Heart right ventricle (tissue), 16 donors: ENCODE measurements at regions not wholly inside any gene's neighbourhood (a gene's known extent, or its start where the extent isn't known, plus 50 kb on each side); places are given as distances from the start of the nearest gene placed in this dataset.

ENCODE experiments used
- ATAC-seq, 8 donors: fragments of 200-7000 bp; cut with Tn5 transposase; one replicate each; pipeline ENCODE4 v1.9.1; 2020; ENCODE audit warnings: mild to moderate bottlenecking in 8 of 8, moderate library complexity in 8 of 8, moderate number of reproducible peaks in 1 of 8
- DNase-seq, 2 donors: peaks; one replicate each; pipeline ENCODE4 v3.0.0-alpha.2; 2020
- H3K27ac ChIP-seq, 10 donors: fragments of 200-600 bp; sonication (generic) in 2 of 10; one replicate each; pipeline versions ENCODE4 v1.5.0 to v1.8.0; 2020 to 2022; ENCODE audit warnings: mild to moderate bottlenecking in 3 of 10
- H3K27me3 ChIP-seq, 7 donors: fragments of 200-600 bp; one replicate each; pipeline ENCODE4 v1.8.0; 2021 to 2022; ENCODE audit warnings: mild to moderate bottlenecking in 2 of 7
- H3K36me3 ChIP-seq, 9 donors: fragments of 200-600 bp; sonication (generic) in 1 of 9; one replicate each; pipeline versions ENCODE4 v1.5.0 to v1.8.0; 2020 to 2022; ENCODE audit warnings: mild to moderate bottlenecking in 2 of 9
- H3K4me1 ChIP-seq, 9 donors: fragments of 200-600 bp; sonication (generic) in 1 of 9; one replicate each; pipeline versions ENCODE4 v1.5.0 to v1.8.0; 2020 to 2022; ENCODE audit warnings: mild to moderate bottlenecking in 4 of 9
- H3K4me3 ChIP-seq, 10 donors: fragments of 200-600 bp; sonication (generic) in 2 of 10; one replicate each; pipeline versions ENCODE4 v1.5.0 to v1.8.0; 2020 to 2022; ENCODE audit warnings: mild to moderate bottlenecking in 7 of 10, moderate library complexity in 2 of 10
- H3K9me3 ChIP-seq, 11 donors: fragments of 200-600 bp in 10 of 11; sonication (generic) in 2 of 11; one replicate each; pipeline versions ENCODE4 v1.5.0 to v1.8.0; 2013 to 2022; ENCODE audit warnings: mild to moderate bottlenecking in 2 of 11, control low read depth in 1 of 11, moderate library complexity in 1 of 11
- WGBS, 2 donors: extraction: QIAGEN DNeasy Blood & Tissue Kit; methylation state at CpG; one replicate each; pipeline ENCODE4 v1.1.7; 2013; ENCODE audit warnings: inconsistent platforms in 1 of 2; 5-methylcytosine and 5-hydroxymethylcytosine counted together
- intact Hi-C, 10 donors: fragments of 100-400 bp; cut with DNase I; formaldehyde crosslinking; loops; one replicate each; pipeline versions ENCODE4 v1.11.1 to v1.14.2; 2022
- TF ChIP-seq, protein P1 (sequence below), 9 donors: fragments of 200-600 bp; sonication (generic) in 2 of 9; IDR thresholded peaks; one replicate each; pipeline versions ENCODE4 v1.5.0 to v1.8.0; 2021 to 2022; ENCODE audit warnings: antibody characterized with exemption in 9 of 9, mild to moderate bottlenecking in 5 of 9, moderate library complexity in 1 of 9
- donor health status: Arrhythmogenic right ventricular cardiomyopathy.
- donor health status: ischemic (EF 13 %, LVEDD 7.1; RV severe dilation, severe dysfunction).
- donor health status: healthy with polysubstance abuse.
- donor health status: DM: no; HTN: yes; CAD: no.
- donor health status: DM: no; HTN: no; CAD: no.
- donor health status: ischemic (EF 25% LVEDD 6.9; RV normal size, moderate dysfunction).
- donor health status: ischemic (EF 25% LVEDD 5.7; RV mildly dilated, moderate dysfunction).
- donor health status: healthy.
- donor health status: DM: yes; HTN: yes; CAD: no.
- donor health status: Ischemic cardiomyopathy.
- donor health status: ischemic (EF 35%, LVEDD 5.7; RV mildly dilated, moderate dysfunction).
- donor health status: nonischemic (EF 11% LVEDD 7.7; RV severe dilation, severe dysfunction).
- donor health status: DM: yes; HTN: yes; CAD: no.
- donor health status: PGD.
- donor health status: ischemic (EF 29% LVEDD 5.4; RV normal size, mild dysfunction).
- donor health status: nonischemic (EF 23%, LVEDD 6.1; RV moderate dilation, normal function).

DNA sequence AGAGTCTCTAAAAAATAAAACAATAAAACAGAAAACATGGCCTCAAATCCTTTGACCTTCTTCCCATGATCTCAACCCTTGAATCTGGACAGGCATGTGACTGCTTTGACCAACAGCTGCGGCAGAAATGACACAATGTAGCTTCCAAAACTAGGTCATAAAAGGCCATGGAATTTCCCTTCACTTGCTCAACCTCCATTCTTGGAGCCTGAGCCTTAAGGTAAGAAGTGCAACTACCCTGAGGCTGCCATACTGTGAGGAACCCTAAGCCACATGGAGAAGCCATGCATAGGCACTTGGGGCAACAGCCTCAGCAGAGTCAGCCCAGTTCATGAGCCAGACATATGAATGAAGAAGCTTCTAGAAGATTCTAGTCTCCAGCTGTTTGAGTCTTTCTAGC lies 75.7 kb upstream of the BRD7 start:
- no peak overlapping the region for H3K27ac ChIP-seq
- H3K9me3 ChIP-seq = peaks cover 0 to 35% (median 16%) of the 10 kb centered on the region in 11 donors
- intact Hi-C loops = no loop called here
- DNase-seq (no peak), ATAC-seq (no peak)
- no peaks in the 10 kb centered on the region for H3K36me3 ChIP-seq
- H3K27me3 ChIP-seq = peaks cover 0 to 68% (median 42%) of the 10 kb centered on the region in 7 donors
- no peaks in the 10 kb centered on the region for H3K4me1 ChIP-seq
- no peak overlapping the region for H3K4me3 ChIP-seq
- TF ChIP-seq, protein P1, sequence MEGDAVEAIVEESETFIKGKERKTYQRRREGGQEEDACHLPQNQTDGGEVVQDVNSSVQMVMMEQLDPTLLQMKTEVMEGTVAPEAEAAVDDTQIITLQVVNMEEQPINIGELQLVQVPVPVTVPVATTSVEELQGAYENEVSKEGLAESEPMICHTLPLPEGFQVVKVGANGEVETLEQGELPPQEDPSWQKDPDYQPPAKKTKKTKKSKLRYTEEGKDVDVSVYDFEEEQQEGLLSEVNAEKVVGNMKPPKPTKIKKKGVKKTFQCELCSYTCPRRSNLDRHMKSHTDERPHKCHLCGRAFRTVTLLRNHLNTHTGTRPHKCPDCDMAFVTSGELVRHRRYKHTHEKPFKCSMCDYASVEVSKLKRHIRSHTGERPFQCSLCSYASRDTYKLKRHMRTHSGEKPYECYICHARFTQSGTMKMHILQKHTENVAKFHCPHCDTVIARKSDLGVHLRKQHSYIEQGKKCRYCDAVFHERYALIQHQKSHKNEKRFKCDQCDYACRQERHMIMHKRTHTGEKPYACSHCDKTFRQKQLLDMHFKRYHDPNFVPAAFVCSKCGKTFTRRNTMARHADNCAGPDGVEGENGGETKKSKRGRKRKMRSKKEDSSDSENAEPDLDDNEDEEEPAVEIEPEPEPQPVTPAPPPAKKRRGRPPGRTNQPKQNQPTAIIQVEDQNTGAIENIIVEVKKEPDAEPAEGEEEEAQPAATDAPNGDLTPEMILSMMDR (IDR thresholded peaks at IDR 0.05) = no peak
- WGBS, 2 donors = 75 to 78% methylated on average over 1 of the region's 1 CpG

DNA sequence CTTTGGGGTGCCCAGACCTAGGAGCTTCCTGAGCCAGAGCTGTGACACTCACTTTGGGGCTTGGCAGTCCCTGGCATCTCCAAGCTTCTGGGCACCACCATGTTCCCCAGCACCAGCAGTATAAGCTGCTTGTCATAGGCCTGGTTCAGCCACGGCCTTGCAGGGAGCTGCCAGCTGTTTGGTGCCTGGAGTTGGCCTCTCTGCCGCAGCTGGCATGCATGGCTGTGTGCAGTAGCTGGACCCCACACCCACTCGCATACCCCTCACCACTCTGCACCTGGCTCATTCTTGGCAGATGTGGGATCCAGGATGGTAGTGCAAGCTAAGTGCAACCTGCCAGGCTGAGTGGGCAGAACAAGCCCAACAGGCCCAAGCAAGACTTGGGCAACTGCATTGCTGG lies 73.4 kb upstream of the BRD7 start:
- Histone ChIP-seq H3K27ac (no peak overlapping the region), H3K27me3 (peaks cover 0 to 45% (median 20%) of the 10 kb centered on the region in 7 donors), H3K9me3 (peaks cover 0 to 43% (median 24%) of the 10 kb centered on the region in 11 donors), H3K36me3 (no peaks in the 10 kb centered on the region), H3K4me3 (no peak overlapping the region), H3K4me1 (no peaks in the 10 kb centered on the region)
- DNase-seq = no peak
- intact Hi-C loops = no loop called here
- ATAC-seq = no peak
- TF ChIP-seq, protein P1 (IDR thresholded peaks at IDR 0.05) = no peak
- WGBS, 2 donors = 82 to 88% methylated on average over 3 of the region's 3 CpGs

DNA sequence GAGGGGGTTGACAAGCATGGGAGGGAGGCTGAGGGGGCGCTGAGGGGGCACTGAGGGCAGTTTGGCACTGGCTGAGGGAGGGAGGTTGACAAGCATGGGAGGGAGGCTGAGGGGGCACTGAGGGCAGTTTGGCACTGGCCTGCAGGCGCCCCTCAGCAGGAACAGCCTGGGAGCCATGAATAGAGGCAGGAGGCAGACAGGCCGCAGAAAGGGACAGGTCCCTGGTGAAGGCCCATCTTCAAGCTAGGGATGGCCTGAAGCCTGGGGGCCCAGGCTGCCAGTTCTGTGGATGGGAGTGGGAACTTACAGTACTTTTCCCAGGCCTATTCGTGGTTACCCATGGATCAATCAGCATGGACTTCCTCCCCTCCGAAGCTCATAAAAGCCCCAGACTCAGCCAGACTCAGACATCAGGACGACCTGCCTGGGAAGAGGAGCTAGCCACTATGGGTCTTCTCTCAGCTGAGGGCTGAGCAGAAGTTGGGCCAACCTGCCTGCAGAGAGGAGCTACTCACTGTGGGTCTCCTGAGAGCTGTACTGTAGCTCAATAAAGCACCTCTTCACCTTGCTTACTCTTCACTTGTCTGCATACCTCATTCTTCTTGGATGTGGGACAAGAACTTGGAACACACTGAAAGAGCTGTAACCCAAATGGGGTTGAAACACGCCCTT lies 72.8 kb upstream of the BRD7 start:
- WGBS, 2 donors = 54 to 71% methylated on average over 6 to 7 of the region's 7 CpGs
- Histone ChIP-seq H3K9me3 (peaks cover 0 to 43% (median 24%) of the 10 kb centered on the region in 11 donors), H3K36me3 (no peaks in the 10 kb centered on the region), H3K4me1 (no peaks in the 10 kb centered on the region), H3K27ac (no peak overlapping the region), H3K27me3 (peaks cover 0 to 40% (median 14%) of the 10 kb centered on the region in 7 donors), H3K4me3 (no peak overlapping the region)
- TF ChIP-seq, protein P1 (IDR thresholded peaks at IDR 0.05) = no peak
- no peak for ATAC-seq
- intact Hi-C loops = no loop called here
- DNase-seq = no peak

DNA sequence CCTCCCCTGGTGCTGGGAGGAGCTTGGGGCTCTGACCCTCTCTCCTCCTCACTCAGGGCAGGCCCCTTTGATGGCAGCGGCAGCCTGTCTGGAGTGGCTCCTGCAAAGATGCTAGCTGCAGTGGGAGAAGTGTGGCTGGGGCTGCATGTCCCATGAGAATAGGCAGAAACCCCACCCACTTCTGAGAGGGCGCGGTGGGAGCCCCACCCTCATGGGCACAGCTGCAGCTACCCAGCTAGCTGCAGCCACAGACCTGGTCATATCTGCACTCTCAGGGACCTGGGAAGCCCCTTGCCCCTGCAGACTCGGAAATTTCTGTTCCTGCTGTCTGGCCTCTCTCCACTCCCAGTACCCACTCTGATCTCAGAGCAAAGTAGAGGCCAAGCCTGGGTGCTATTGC lies 72.2 kb upstream of the BRD7 start:
- ATAC-seq = no peak
- WGBS, 2 donors = 88 to 89% methylated on average over 4 of the region's 4 CpGs
- intact Hi-C loops = no loop called here
- Histone ChIP-seq H3K9me3 (peaks cover 0 to 43% (median 24%) of the 10 kb centered on the region in 11 donors), H3K36me3 (no peaks in the 10 kb centered on the region), H3K4me1 (no peaks in the 10 kb centered on the region), H3K4me3 (no peak overlapping the region), H3K27me3 (peaks cover 0 to 37% (median 9%) of the 10 kb centered on the region in 7 donors), H3K27ac (no peak overlapping the region)
- no peak for DNase-seq
- TF ChIP-seq, protein P1 (IDR thresholded peaks at IDR 0.05) = no peak
